ENCODE measurements at regions not wholly inside any gene's neighbourhood (a gene's known extent, or its start where the extent isn't known, plus 50 kb on each side); places are given as distances from the start of the nearest gene placed in this dataset.

DNA sequence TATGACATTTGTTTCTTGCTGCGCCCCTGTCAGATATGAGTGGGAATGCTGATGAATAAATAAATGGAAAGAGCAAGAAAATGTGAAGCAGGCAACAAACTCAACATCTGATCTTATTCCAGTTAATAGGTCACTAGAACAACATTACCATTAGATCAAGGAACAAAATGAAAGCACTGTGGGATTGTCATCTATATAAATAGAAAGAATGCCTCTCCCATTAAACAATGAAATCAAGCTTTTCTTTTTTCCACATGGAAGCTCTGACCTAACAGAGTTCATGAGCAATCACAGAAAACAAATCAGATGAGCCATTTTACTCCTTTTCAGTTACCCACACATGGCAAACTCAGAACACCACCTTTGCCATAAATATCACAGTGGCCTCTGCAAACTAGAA is 354.8 kb downstream of the SUCLA2 start:
- H3K36me3 ChIP-seq: no peaks in the 10 kb centered on the region
- H3K4me1 ChIP-seq: no peaks in the 10 kb centered on the region
- H4K20me1 ChIP-seq: no peaks in the 10 kb centered on the region
- H3K9me3 ChIP-seq: no peaks in the 10 kb centered on the region
- H3K27me3 ChIP-seq: no peaks in the 10 kb centered on the region
- H3K9ac ChIP-seq: no peak overlapping the region
- no peak overlapping the region for H3K4me3 ChIP-seq
- TF ChIP-seq Cebpa-rat (IDR thresholded peaks at IDR 0.05): no peak
- H3K27ac ChIP-seq: no peak overlapping the region
- H3K4me2 ChIP-seq: no peak overlapping the region

DNA sequence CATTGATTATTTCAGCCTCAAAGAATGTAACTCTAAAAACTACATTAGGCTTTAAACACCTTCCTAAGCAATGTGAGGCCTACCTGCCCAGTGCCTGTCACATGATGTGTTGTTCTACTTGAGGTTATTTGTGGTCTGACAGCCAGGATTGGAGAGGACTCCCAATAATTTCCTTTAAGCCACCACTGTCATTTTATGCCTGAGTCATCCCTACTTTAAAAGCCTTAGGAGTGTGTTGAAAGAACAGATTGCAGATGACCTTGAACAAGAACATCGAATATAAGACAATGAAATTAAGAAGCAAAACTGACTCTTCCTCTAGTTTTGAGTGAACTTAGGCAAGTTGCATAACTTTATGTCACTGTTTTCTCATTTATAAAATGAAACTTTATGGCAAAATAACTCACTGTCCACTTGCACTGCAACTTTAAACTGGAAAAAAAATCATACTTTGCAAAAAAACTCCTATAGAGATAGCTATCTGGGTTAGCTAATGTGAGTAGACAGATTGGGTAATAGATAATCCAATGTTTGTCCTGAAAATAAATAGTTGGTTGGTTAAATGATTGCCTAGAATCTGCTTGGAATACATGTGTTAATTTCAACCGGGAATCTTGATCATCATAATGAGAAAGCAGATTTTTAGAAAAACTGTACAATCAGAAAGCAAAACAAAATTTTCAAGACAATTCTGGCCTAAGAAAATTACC is 361.2 kb downstream of the SUCLA2 start:
- no peaks in the 10 kb centered on the region for H3K36me3 ChIP-seq
- H3K27ac ChIP-seq: no peak overlapping the region
- no peak for TF ChIP-seq Cebpa-rat (IDR thresholded peaks at IDR 0.05)
- H3K4me3 ChIP-seq: no peak overlapping the region
- H3K4me1 ChIP-seq: no peaks in the 10 kb centered on the region
- H4K20me1 ChIP-seq: no peaks in the 10 kb centered on the region
- H3K4me2 ChIP-seq: no peak overlapping the region
- no peak overlapping the region for H3K9ac ChIP-seq
- H3K27me3 ChIP-seq: no peaks in the 10 kb centered on the region
- peaks cover 20% of the 10 kb centered on the region for H3K9me3 ChIP-seq

DNA sequence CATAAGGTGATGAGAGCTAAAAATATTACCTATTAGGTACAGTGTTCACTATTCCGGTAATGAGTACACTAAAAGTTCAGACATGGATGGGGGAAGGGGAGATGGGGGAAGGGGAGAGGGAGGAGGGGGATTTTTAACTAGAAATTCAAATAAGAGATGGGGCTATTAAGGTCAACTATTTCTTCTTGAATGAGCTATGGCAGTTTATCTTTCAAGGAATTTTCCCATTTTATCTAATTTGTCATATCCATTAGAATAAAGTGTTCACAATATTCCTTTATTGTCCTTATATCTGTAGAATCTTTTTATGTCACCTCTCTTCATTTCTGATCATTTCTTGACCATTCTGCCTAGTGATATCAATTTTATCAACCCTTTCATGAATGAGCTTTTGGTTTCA is 362.4 kb downstream of the SUCLA2 start:
- Histone ChIP-seq H3K4me1 (no peaks in the 10 kb centered on the region), H3K27me3 (no peaks in the 10 kb centered on the region), H3K9me3 (peaks cover 32% of the 10 kb centered on the region), H4K20me1 (no peaks in the 10 kb centered on the region), H3K4me3 (no peak overlapping the region), H3K4me2 (no peak overlapping the region), H3K36me3 (no peaks in the 10 kb centered on the region), H3K9ac (no peak overlapping the region), H3K27ac (no peak overlapping the region)
- TF ChIP-seq Cebpa-rat (IDR thresholded peaks at IDR 0.05): no peak

DNA sequence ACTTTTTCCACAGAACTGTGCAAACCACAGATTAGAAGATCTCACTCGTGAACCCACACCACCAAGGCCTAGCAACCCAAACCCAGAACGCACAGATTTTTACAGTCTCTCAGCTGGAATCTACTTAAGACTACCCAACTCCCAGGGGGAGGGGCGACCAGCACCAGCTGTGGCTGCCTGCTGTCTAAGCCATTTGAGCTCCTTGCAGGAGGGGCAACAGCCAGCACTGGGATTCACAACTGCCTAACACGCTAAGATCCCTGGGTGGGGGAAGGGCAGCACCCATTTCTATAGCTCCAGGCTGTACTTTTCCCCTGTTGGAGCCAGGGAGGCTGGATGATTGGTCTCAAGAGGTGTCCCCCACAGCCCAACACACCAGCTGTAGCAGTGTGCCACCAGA is 368.8 kb downstream of the SUCLA2 start:
- Histone ChIP-seq H3K4me1 (peaks cover 21% of the 10 kb centered on the region), H3K4me3 (no peak overlapping the region), H3K9ac (no peak overlapping the region), H3K27me3 (no peaks in the 10 kb centered on the region), H4K20me1 (no peaks in the 10 kb centered on the region), H3K27ac (peak overlapping the region; percentile 67), H3K36me3 (no peaks in the 10 kb centered on the region), H3K9me3 (peaks cover 39% of the 10 kb centered on the region), H3K4me2 (peak overlapping the region; percentile 45)
- no peak for TF ChIP-seq Cebpa-rat (IDR thresholded peaks at IDR 0.05)

DNA sequence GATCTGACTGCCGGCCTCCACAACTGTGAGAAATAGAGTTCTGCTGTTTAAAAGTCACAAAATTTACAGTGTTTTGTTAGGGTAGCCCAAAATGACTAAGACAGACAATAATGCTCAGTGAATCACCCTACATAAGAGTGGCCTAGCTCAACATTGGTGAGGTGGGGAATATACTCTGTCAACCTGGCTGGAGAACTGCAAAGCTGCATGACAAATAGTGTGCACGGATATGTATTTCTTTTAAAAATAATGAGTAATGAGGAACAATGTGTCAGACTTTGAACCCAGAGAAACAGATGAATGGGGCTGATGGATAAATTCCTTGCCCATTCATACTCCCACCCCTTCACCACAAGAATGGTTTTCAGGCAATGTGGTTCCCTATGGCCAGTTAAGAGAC is 372.4 kb downstream of the SUCLA2 start:
- Histone ChIP-seq H3K27me3 (no peaks in the 10 kb centered on the region), H3K4me3 (no peak overlapping the region), H3K27ac (no peak overlapping the region), H3K4me2 (no peak overlapping the region), H4K20me1 (no peaks in the 10 kb centered on the region), H3K36me3 (no peaks in the 10 kb centered on the region), H3K9ac (no peak overlapping the region), H3K4me1 (peaks cover 21% of the 10 kb centered on the region), H3K9me3 (peaks cover 11% of the 10 kb centered on the region)
- no peak for TF ChIP-seq Cebpa-rat (IDR thresholded peaks at IDR 0.05)

DNA sequence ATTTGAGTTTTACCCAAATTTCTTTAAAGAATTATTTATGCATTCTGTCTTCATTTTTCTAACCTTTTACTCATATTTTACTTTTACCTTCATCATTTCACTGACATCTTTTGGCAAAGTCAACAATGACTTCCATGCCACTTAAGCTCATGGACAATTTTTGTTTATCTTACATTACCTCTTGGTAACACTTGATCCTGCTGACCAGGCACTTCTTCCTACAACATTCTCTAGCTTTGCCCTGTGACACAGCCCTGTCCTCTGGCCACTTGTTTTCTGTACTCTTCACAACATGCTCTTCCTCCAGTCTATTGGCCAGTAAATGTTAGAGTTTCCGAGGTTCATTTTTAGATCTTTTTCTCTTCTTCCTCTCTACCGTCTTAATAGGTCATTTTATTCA is 377.2 kb downstream of the SUCLA2 start:
- Histone ChIP-seq H3K27me3 (no peaks in the 10 kb centered on the region), H3K27ac (no peak overlapping the region), H4K20me1 (no peaks in the 10 kb centered on the region), H3K4me2 (no peak overlapping the region), H3K4me3 (no peak overlapping the region), H3K36me3 (no peaks in the 10 kb centered on the region), H3K9ac (no peak overlapping the region), H3K9me3 (no peaks in the 10 kb centered on the region), H3K4me1 (no peaks in the 10 kb centered on the region)
- no peak for TF ChIP-seq Cebpa-rat (IDR thresholded peaks at IDR 0.05)

DNA sequence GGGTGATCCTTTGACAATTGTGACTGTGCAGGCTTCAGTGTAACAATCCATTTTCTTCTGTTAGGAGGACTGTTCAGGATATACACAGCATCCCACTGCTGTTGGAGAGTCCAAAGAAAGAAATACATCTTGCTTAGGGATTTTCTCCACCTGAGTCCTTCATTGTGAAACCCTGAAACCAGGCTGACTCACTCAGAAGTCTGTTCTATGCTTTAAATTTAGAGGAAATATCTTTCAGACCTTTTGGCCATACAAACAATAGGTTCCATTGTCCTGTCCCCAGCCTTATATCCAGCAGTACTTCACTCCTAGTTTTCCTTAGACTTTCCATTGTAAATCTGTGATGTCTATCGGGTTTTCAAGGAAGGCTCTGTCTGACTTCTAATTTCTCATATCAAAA is 379.1 kb downstream of the SUCLA2 start:
- Histone ChIP-seq H3K4me3 (no peak overlapping the region), H3K4me2 (no peak overlapping the region), H3K9ac (no peak overlapping the region)

DNA sequence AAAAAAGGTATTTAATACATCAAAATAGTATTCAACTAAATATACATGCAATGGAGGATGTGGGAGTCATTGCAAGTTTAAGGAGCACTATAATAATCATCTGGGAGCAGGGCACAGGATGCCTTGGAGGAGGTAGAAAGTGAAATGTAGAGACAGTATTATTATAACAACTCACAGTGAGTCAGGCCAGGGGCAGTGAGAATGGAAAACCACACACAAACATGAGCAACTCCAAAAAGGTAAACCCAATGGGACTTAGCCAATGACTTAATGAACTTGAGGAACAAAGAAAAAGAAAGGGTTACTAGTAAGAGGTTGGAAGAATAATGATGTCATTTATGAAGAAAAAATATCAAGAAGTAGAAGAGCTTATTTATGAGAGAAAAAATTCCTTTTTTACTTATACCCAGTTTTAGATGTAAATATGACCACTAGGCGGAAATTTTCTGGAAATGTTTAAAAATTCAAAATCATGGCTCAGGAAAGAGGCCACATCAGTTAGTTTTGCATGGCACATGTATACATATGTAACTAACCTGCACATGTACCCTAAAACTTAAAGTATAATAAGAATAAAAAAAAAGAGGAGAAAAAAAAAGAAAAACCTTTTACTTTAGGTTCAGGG is 389.3 kb downstream of the SUCLA2 start:
- Histone ChIP-seq H3K4me1 (no peaks in the 10 kb centered on the region), H3K9ac (no peak overlapping the region), H4K20me1 (no peaks in the 10 kb centered on the region), H3K4me3 (no peak overlapping the region), H3K4me2 (no peak overlapping the region), H3K27ac (no peak overlapping the region), H3K36me3 (no peaks in the 10 kb centered on the region), H3K9me3 (no peaks in the 10 kb centered on the region), H3K27me3 (no peaks in the 10 kb centered on the region)
- TF ChIP-seq Cebpa-rat (IDR thresholded peaks at IDR 0.05): no peak

More for the DNA sequence above, 379.1 kb downstream of the SUCLA2 start:
- Histone ChIP-seq H3K4me1 (no peaks in the 10 kb centered on the region), H3K36me3 (no peaks in the 10 kb centered on the region), H3K9me3 (no peaks in the 10 kb centered on the region), H3K27ac (no peak overlapping the region), H3K27me3 (no peaks in the 10 kb centered on the region), H4K20me1 (no peaks in the 10 kb centered on the region)
- TF ChIP-seq Cebpa-rat (IDR thresholded peaks at IDR 0.05): no peak

DNA sequence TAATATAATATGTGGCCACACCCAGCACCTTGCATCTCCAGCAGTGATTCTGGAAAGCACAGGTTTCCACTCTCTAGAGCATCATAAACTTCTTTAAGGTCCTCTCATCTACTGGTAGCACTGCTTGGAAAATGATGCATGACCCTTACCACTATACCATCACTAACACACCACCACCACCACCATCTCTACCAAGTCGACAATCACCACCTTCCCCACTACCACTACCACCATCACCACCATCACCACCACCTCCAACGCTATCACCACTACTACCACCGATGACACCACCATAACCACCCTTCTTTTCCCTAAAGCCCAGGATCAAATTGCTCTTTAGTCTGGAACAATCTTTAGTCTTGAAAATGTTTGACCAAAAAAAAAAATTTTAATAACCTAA is 390.4 kb downstream of the SUCLA2 start:
- Histone ChIP-seq H3K27ac (no peak overlapping the region), H4K20me1 (no peaks in the 10 kb centered on the region), H3K9ac (no peak overlapping the region), H3K4me3 (no peak overlapping the region), H3K4me2 (no peak overlapping the region), H3K9me3 (no peaks in the 10 kb centered on the region), H3K36me3 (no peaks in the 10 kb centered on the region), H3K4me1 (no peaks in the 10 kb centered on the region), H3K27me3 (no peaks in the 10 kb centered on the region)
- TF ChIP-seq Cebpa-rat (IDR thresholded peaks at IDR 0.05): no peak

DNA sequence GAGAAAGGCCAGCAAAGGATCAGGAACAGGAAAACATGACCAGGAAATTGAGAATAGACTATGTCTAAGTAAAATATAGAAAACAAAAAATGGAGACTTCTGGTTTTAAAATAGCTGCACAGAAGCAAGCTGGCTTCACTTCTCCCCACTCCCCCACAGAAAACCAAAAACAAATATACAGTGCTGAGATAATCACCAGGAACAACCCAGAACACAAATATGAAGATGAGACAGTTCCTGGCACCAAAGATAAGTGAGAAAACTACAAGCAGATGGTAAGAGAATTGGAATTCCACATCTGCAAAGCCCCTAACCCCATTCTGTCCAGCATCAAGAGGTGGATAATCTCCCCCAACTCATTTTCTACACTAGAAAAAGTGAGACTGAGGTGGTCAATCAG is 397.7 kb downstream of the SUCLA2 start:
- Histone ChIP-seq H3K27me3 (no peaks in the 10 kb centered on the region), H3K4me3 (no peak overlapping the region), H4K20me1 (no peaks in the 10 kb centered on the region), H3K9ac (no peak overlapping the region), H3K27ac (no peak overlapping the region), H3K4me1 (no peaks in the 10 kb centered on the region), H3K36me3 (no peaks in the 10 kb centered on the region), H3K4me2 (no peak overlapping the region), H3K9me3 (peaks cover 4% of the 10 kb centered on the region; the same call in 1 of the 2 replicates)
- TF ChIP-seq Cebpa-rat (IDR thresholded peaks at IDR 0.05): no peak
